Activated CD4-positive, alpha-beta memory T cell treated with anti-CD3 and anti-CD28 coated beads, Interleukin-2, amount 10 ng/mL, durations not matched to agents 7 days and 5 days (primary cell): ENCODE measurements at regions not wholly inside any gene's neighbourhood (a gene's known extent, or its start where the extent isn't known, plus 50 kb on each side); places are given as distances from the start of the nearest gene placed in this dataset.

ENCODE experiments used
- CTCF ChIA-PET: fragments of 350-600 bp; sonication (Branson Sonifier 250); formaldehyde crosslinking; loops from one replicate; lab custom pipeline; 2021; ENCODE audit warnings: antibody characterized with exemption, inconsistent platforms; lab: Charles Lee
- POLR2A ChIA-PET: fragments of 350-600 bp; sonication (Branson Sonifier 250); formaldehyde crosslinking; loops from one replicate; lab custom pipeline; 2021; ENCODE audit warnings: antibody characterized with exemption; lab: Charles Lee
- DNase-seq: peaks from one replicate; pipeline ENCODE4 v3.0.0-alpha.2; 2020
- H3K27ac Mint-ChIP-seq: one replicate; pipeline ENCODE4 v1.8.0; 2021; ENCODE audit warnings: mild to moderate bottlenecking, mixed read lengths
- H3K27me3 Mint-ChIP-seq: one replicate; pipeline ENCODE4 v1.8.0; 2021; ENCODE audit warnings: mixed read lengths
- H3K36me3 Mint-ChIP-seq: one replicate; pipeline ENCODE4 v1.8.0; 2021; ENCODE audit warnings: low read depth, mixed read lengths
- H3K4me1 Mint-ChIP-seq: one replicate; pipeline ENCODE4 v1.8.0; 2021; ENCODE audit warnings: mixed read lengths
- H3K4me3 Mint-ChIP-seq: one replicate; pipeline ENCODE4 v1.8.0; 2021; ENCODE audit warnings: mild to moderate bottlenecking, mixed read lengths
- H3K9me3 Mint-ChIP-seq: one replicate; pipeline ENCODE4 v1.8.0; 2021; ENCODE audit warnings: mixed read lengths

- no peaks in the 10 kb centered on the region for H3K27me3 Mint-ChIP-seq
- H3K4me3 Mint-ChIP-seq = no peak overlapping the region
- ChIA-PET CTCF (interaction anchor here (1.0 to 3.5 kb wide), 6 partner anchors 16 to 1532 kb away, joined by 3 to 18 read pairs (median 7); no protein-coding TSS in a partner anchor), POLR2A (no interaction called here)
- no peaks in the 10 kb centered on the region for H3K36me3 Mint-ChIP-seq
- no peak overlapping the region for H3K27ac Mint-ChIP-seq
- peaks cover 3% of the 10 kb centered on the region for H3K4me1 Mint-ChIP-seq
- no peak for DNase-seq
- no peaks in the 10 kb centered on the region for H3K9me3 Mint-ChIP-seq
Measured at GRCh38 chr21:25385341-25385740, 221.9 kb downstream of the MRPL39 start.

GRCh38 chr21:25384782-25385181 is 222.5 kb downstream of the MRPL39 start:
- ChIA-PET CTCF (interaction anchor here (1.7 to 3.5 kb wide), 3 partner anchors 15 to 102 kb away, joined by 8 to 18 read pairs (median 17); no protein-coding TSS in a partner anchor), POLR2A (no interaction called here)
- Mint-ChIP-seq H3K27ac (no peak overlapping the region), H3K27me3 (peaks cover 2% of the 10 kb centered on the region), H3K9me3 (no peaks in the 10 kb centered on the region), H3K4me1 (peaks cover 3% of the 10 kb centered on the region), H3K36me3 (no peaks in the 10 kb centered on the region), H3K4me3 (no peak overlapping the region)
- no peak for DNase-seq

GRCh38 chr21:25383545-25383944 is 223.7 kb downstream of the MRPL39 start:
- Mint-ChIP-seq H3K27ac (no peak overlapping the region), H3K27me3 (peaks cover 2% of the 10 kb centered on the region), H3K4me3 (no peak overlapping the region), H3K9me3 (no peaks in the 10 kb centered on the region), H3K36me3 (no peaks in the 10 kb centered on the region), H3K4me1 (peaks cover 3% of the 10 kb centered on the region)
- no peak for DNase-seq
- ChIA-PET POLR2A (no interaction called here), CTCF (interaction anchor here (3.5 kb wide), 1 partner anchor 100 kb away, joined by 18 read pairs; no protein-coding TSS in a partner anchor)

- Mint-ChIP-seq H3K4me1 (peaks cover 11% of the 10 kb centered on the region), H3K4me3 (no peak overlapping the region), H3K36me3 (no peaks in the 10 kb centered on the region), H3K27ac (no peak overlapping the region), H3K27me3 (peaks cover 4% of the 10 kb centered on the region), H3K9me3 (peaks cover 3% of the 10 kb centered on the region)
- no peak for DNase-seq
- CTCF ChIA-PET = no interaction called here
- POLR2A ChIA-PET = no interaction called here
Measured at GRCh38 chr21:25381936-25382452, 225.3 kb downstream of the MRPL39 start.

GRCh38 chr21:25375675-25376074 is 231.6 kb downstream of the MRPL39 start:
- Mint-ChIP-seq H3K27ac (no peak overlapping the region), H3K4me1 (peaks cover 9% of the 10 kb centered on the region), H3K4me3 (no peak overlapping the region), H3K9me3 (peaks cover 3% of the 10 kb centered on the region), H3K27me3 (peaks cover 4% of the 10 kb centered on the region), H3K36me3 (no peaks in the 10 kb centered on the region)
- DNase-seq = no peak
- ChIA-PET CTCF (no interaction called here), POLR2A (no interaction called here)

DNA sequence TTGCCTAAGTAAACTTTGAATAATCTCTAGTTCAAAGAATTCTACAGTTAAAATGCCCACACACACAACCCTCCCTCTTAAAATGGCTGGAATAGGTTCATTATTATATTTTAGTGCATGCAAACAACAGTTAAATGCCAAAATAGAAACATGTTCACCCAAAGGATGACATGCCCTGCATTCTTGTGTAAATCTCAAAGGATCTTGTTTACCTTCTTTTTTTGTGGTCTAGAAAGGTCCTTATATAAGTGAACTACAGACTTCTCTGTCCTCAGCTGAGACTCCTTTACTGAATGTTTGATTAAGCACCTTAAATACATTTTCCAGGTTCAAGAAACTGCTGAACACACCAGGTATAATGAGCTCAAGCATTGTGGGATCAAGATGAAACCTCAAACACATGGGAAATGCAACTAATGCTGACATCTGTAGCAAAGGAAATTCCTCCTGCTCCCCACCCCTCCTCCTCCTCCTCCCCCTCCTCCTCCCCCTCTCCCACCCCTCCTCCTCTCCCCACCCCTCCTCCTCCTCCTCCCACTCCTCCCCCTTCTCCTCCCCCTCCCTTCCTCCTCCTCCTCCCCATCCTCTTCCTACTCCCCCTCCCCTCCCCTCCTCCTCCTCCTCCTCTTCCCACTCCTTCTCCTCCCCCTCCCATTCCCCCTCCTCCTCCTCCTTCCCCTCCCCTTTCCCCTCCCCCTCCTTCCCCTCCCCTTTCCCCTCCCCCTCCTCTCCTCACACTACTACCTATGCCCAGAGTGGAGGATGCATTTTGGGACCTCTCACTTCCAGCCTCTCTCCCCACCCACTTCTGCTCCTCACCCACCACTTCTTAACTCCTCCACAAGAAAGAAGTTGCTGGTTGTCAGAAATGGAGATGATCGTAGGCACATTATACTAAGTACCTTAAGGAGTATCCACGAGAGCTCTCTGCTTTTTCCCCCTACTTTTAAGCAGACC is 233.9 kb downstream of the MRPL39 start:
- Mint-ChIP-seq H3K27me3 (peaks cover under 1% of the 10 kb centered on the region), H3K36me3 (no peaks in the 10 kb centered on the region), H3K27ac (no peak overlapping the region), H3K4me3 (no peak overlapping the region), H3K4me1 (peaks cover 9% of the 10 kb centered on the region), H3K9me3 (peaks cover 3% of the 10 kb centered on the region)
- ChIA-PET CTCF (no interaction called here), POLR2A (no interaction called here)
- no peak for DNase-seq

- POLR2A ChIA-PET = no interaction called here
- H3K9me3 Mint-ChIP-seq = no peaks in the 10 kb centered on the region
- H3K27me3 Mint-ChIP-seq = no peaks in the 10 kb centered on the region
- DNase-seq = no peak
- H3K4me1 Mint-ChIP-seq = peaks cover under 1% of the 10 kb centered on the region
- CTCF ChIA-PET = no interaction called here
- H3K36me3 Mint-ChIP-seq = no peaks in the 10 kb centered on the region
- no peak overlapping the region for H3K27ac Mint-ChIP-seq
- no peak overlapping the region for H3K4me3 Mint-ChIP-seq
Measured at GRCh38 chr21:25371841-25372425, 235.3 kb downstream of the MRPL39 start.

- DNase-seq = no peak
- Mint-ChIP-seq H3K4me3 (no peak overlapping the region), H3K36me3 (no peaks in the 10 kb centered on the region), H3K4me1 (no peaks in the 10 kb centered on the region), H3K27me3 (no peaks in the 10 kb centered on the region), H3K9me3 (no peaks in the 10 kb centered on the region), H3K27ac (no peak overlapping the region)
- ChIA-PET POLR2A (no interaction called here), CTCF (interaction anchor here (1.6 to 2.0 kb wide), 2 partner anchors 13 to 15 kb away, joined by 3 to 8 read pairs; no protein-coding TSS in a partner anchor)
Measured at GRCh38 chr21:25370311-25370744, 237.0 kb downstream of the MRPL39 start.

DNA sequence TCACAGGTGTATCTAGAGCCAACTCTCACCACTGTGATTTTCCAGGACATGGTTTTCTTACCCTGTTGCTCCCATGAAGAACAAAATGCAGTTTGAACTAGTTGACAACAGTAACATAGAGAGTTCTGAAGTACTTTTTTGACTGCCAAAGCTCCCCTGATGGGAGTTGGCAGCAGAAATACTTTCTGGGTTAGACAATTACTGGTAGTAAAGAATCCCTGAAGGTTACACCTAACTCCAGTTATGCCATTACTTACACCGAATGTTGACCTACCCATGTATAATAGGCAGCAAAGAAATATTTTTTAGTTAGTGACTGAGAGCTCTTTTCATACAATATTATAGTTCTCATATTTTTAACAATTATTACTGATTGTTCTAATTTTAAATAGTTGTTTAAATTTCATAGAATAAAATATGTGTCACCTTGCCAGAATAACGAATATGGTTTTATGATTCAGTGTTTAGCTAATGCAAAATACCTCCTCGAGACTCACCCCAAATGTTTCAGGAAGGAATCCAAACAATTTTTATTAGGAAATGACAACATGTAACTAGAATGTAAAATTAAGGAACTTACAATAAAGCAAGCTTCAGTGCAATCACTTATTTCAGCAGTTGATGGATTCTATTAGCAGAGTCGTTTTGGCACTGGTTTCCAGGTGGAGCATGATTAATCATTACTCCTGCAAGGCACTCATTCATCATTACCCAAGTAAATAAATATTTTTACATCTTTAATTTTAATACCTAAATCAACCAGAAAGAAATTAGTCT is 237.6 kb downstream of the MRPL39 start:
- Mint-ChIP-seq H3K27ac (no peak overlapping the region), H3K4me3 (no peak overlapping the region), H3K36me3 (no peaks in the 10 kb centered on the region), H3K4me1 (no peaks in the 10 kb centered on the region), H3K9me3 (no peaks in the 10 kb centered on the region), H3K27me3 (no peaks in the 10 kb centered on the region)
- ChIA-PET POLR2A (no interaction called here), CTCF (interaction anchor here (1.6 to 2.0 kb wide), 2 partner anchors 12 to 16 kb away, joined by 3 to 8 read pairs; no protein-coding TSS in a partner anchor)
- no peak for DNase-seq

GRCh38 chr21:25368531-25368930 is 238.8 kb downstream of the MRPL39 start:
- Mint-ChIP-seq H3K4me1 (no peaks in the 10 kb centered on the region), H3K4me3 (no peak overlapping the region), H3K27me3 (no peaks in the 10 kb centered on the region), H3K9me3 (no peaks in the 10 kb centered on the region), H3K27ac (no peak overlapping the region), H3K36me3 (no peaks in the 10 kb centered on the region)
- POLR2A ChIA-PET = no interaction called here
- CTCF ChIA-PET = interaction anchor here (1.6 to 2.0 kb wide), 2 partner anchors 11 to 17 kb away, joined by 3 to 8 read pairs; no protein-coding TSS in a partner anchor
- DNase-seq = no peak

DNA sequence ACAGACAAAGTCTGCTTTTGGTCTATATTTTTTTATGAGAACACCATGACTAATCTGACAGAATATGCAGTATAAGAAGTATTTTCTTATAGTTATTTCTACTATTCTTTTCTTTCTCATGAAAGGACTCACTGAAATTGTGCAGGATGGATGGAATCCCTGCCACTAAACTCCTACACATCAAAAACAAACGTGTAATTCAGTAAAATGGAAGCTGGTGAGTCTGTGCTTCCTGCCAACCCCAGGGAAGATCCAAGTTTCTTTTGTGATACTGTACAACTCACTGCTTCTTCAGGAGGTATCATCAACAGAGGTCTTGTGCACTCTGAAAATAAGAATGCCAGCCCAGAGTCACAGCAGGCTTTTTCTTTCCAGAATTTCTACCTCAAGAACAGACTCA is 241.2 kb downstream of the MRPL39 start:
- Mint-ChIP-seq H3K9me3 (no peaks in the 10 kb centered on the region), H3K36me3 (no peaks in the 10 kb centered on the region), H3K27me3 (no peaks in the 10 kb centered on the region), H3K4me3 (no peak overlapping the region), H3K4me1 (peaks cover 2% of the 10 kb centered on the region), H3K27ac (no peak overlapping the region)
- ChIA-PET CTCF (no interaction called here), POLR2A (no interaction called here)
- no peak for DNase-seq

DNA sequence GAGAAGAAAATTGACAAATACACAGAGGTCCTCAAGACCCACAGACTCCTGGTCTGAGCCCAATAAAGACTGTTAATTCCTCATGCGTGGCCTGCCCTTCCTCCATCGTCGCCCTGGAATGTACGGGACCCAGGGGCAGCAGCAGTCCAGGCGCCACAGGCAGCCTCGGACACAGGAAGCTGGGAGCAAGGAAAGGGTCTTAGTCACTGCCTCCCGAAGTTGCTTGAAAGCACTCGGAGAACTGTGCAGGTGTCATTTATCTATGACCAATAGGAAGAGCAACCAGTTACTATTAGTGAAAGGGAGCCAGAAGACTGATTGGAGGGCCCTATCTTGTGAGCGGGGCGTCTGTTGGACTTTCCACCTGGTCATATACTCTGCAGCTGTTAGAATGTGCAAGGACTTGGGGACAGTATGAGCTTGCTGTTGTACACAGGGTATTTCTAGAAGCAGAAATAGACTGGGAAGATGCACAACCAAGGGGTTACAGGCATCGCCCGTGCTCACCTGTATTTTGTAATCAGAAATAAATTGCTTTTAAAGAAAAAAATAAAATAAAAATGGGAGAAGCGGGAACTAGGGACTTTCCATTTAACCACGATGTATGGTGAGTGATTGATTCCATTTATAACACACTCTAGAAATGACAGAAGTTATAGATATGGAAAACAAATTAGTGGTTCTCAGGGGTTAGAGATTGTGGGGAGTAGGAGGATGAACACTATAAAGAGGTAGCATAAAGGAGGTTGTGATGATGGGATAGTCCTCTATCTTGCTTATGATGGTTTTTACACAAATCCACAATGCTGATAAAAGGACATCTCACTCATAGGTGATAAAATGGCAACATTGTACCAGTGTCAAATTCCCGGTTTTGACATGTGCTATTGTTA is 244.7 kb downstream of the MRPL39 start:
- CTCF ChIA-PET = no interaction called here
- POLR2A ChIA-PET = no interaction called here
- H3K4me3 Mint-ChIP-seq = no peak overlapping the region
- H3K36me3 Mint-ChIP-seq = no peaks in the 10 kb centered on the region
- no peaks in the 10 kb centered on the region for H3K9me3 Mint-ChIP-seq
- peaks cover 2% of the 10 kb centered on the region for H3K4me1 Mint-ChIP-seq
- no peak for DNase-seq
- no peak overlapping the region for H3K27ac Mint-ChIP-seq
- no peaks in the 10 kb centered on the region for H3K27me3 Mint-ChIP-seq
